Endodermal cell (in vitro differentiated cells): ENCODE measurements at regions not wholly inside any gene's neighbourhood (a gene's known extent, or its start where the extent isn't known, plus 50 kb on each side); places are given as distances from the start of the nearest gene placed in this dataset.

Source experiments
- DNase-seq: peaks from one replicate; pipeline ENCODE4 v3.0.0-alpha.2; 2017
- H3K27ac ChIP-seq: 2 replicates; pipeline ENCODE4 v1.5.1; 2013; ENCODE audit warnings: mild to moderate bottlenecking, low read depth, low read length, moderate library complexity
- H3K27me3 ChIP-seq: 2 replicates; pipeline ENCODE4 v1.6.1; 2013; ENCODE audit warnings: mild to moderate bottlenecking, low read length, moderate library complexity; ENCODE audit not compliant: insufficient read depth, control insufficient read depth, poor library complexity, severe bottlenecking
- H3K36me3 ChIP-seq: 2 replicates; pipeline ENCODE4 v1.7.0; 2013; ENCODE audit warnings: mild to moderate bottlenecking, low read length, moderate library complexity; ENCODE audit not compliant: control insufficient read depth, insufficient read depth
- H3K4me1 ChIP-seq: one replicate; pipeline ENCODE4 v1.7.0; 2013; ENCODE audit warnings: low read length; ENCODE audit not compliant: control insufficient read depth, insufficient read depth
- H3K4me3 ChIP-seq: 2 replicates; pipeline ENCODE4 v1.5.1; 2013; ENCODE audit warnings: mild to moderate bottlenecking, low read length, moderate library complexity
- H3K9ac ChIP-seq: 2 replicates; pipeline ENCODE4 v1.6.1; 2013; ENCODE audit warnings: mild to moderate bottlenecking, low read length, moderate library complexity; ENCODE audit not compliant: poor library complexity, severe bottlenecking; ENCODE audit errors: extremely low read depth
- H3K9me3 ChIP-seq: 2 replicates; pipeline ENCODE4 v1.6.1; 2013; ENCODE audit warnings: mild to moderate bottlenecking, low read length, moderate library complexity; ENCODE audit not compliant: control insufficient read depth
- H3K27ac Mint-ChIP-seq: 2 replicates; pipeline ENCODE4 v1.8.0; 2020; ENCODE audit warnings: mixed read lengths
- H3K27me3 Mint-ChIP-seq: 2 replicates; pipeline ENCODE4 v1.8.0; 2021; ENCODE audit warnings: mild to moderate bottlenecking, mixed read lengths; ENCODE audit not compliant: insufficient read depth
- H3K36me3 Mint-ChIP-seq: 2 replicates; pipeline ENCODE4 v1.8.0; 2020; ENCODE audit warnings: low read depth, mixed read lengths
- H3K4me1 Mint-ChIP-seq: 2 replicates; pipeline ENCODE4 v1.8.0; 2020; ENCODE audit warnings: mixed read lengths
- H3K4me3 Mint-ChIP-seq: 2 replicates; pipeline ENCODE4 v1.8.0; 2020; ENCODE audit warnings: mild to moderate bottlenecking, moderate library complexity, mixed read lengths
- H3K9me3 Mint-ChIP-seq: 2 replicates; pipeline ENCODE4 v1.8.0; 2020; ENCODE audit warnings: mild to moderate bottlenecking, mixed read lengths
- CTCF ChIP-seq: fragments of 200-600 bp; sonication (generic); conservative IDR thresholded peaks from 2 replicates; pipeline ENCODE4 v1.5.0; 2021; ENCODE audit warnings: antibody characterized with exemption, mild to moderate bottlenecking
- WGBS, 2 experiments: methylation state at CpG; one replicate each; pipeline versions ENCODE4 v1.1.5 to v1.1.7; 2013; ENCODE audit warnings: missing lambda C conversion rate in 2 of 2, mixed read lengths in 1 of 2; ENCODE audit not compliant: insufficient coverage in 1 of 2, insufficient read length in 1 of 2; 5-methylcytosine and 5-hydroxymethylcytosine counted together

- Histone ChIP-seq H3K27ac (no peak overlapping the region), H3K9ac (no peak overlapping the region), H3K4me3 (no peak overlapping the region), H3K4me1 (peaks cover 5% of the 10 kb centered on the region), H3K36me3 (no peaks in the 10 kb centered on the region), H3K9me3 (peaks cover 19% of the 10 kb centered on the region), H3K27me3 (no peaks in the 10 kb centered on the region)
- peaks cover 19% of the 10 kb centered on the region for H3K4me1 Mint-ChIP-seq
- DNase-seq = no peak
- TF ChIP-seq CTCF = no peak
- no peak overlapping the region for H3K4me3 Mint-ChIP-seq
- WGBS, 2 experiments = 94 to 95% methylated on average over 5 to 6 of the region's 6 CpGs
- H3K36me3 Mint-ChIP-seq = peaks cover 3% of the 10 kb centered on the region
- no peak overlapping the region for H3K27ac Mint-ChIP-seq
- H3K9me3 Mint-ChIP-seq = peaks cover 20% of the 10 kb centered on the region
- H3K27me3 Mint-ChIP-seq = peaks cover 2% of the 10 kb centered on the region
These were observed 269.9 kb downstream of the BAMBI start for GRCh38 chr10:28947171-28947570.

GRCh38 chr10:28948046-28948445, 270.7 kb downstream of the BAMBI start:
- Mint-ChIP-seq H3K9me3 (peaks cover 20% of the 10 kb centered on the region), H3K4me1 (peaks cover 19% of the 10 kb centered on the region), H3K4me3 (no peak overlapping the region), H3K27ac (no peak overlapping the region), H3K27me3 (peaks cover 2% of the 10 kb centered on the region), H3K36me3 (peaks cover 3% of the 10 kb centered on the region)
- WGBS, 2 experiments = 83 to 100% methylated on average over 1 of the region's 1 CpG
- no peak overlapping the region for H3K4me3 ChIP-seq
- peaks cover 5% of the 10 kb centered on the region for H3K4me1 ChIP-seq
- H3K9me3 ChIP-seq = peaks cover 19% of the 10 kb centered on the region
- H3K27me3 ChIP-seq = no peaks in the 10 kb centered on the region
- DNase-seq = no peak
- no peaks in the 10 kb centered on the region for H3K36me3 ChIP-seq
- no peak overlapping the region for H3K27ac ChIP-seq
- no peak for TF ChIP-seq CTCF
- H3K9ac ChIP-seq = no peak overlapping the region

- no peak for DNase-seq
- TF ChIP-seq CTCF = no peak
- Histone ChIP-seq H3K27me3 (no peaks in the 10 kb centered on the region), H3K36me3 (no peaks in the 10 kb centered on the region), H3K4me3 (no peak overlapping the region), H3K4me1 (peaks cover 5% of the 10 kb centered on the region), H3K9ac (no peak overlapping the region), H3K27ac (no peak overlapping the region), H3K9me3 (peaks cover 13% of the 10 kb centered on the region)
- H3K9me3 Mint-ChIP-seq = peaks cover 15% of the 10 kb centered on the region
- peaks cover 26% of the 10 kb centered on the region for H3K4me1 Mint-ChIP-seq
- no peak overlapping the region for H3K27ac Mint-ChIP-seq
- WGBS, 2 experiments = 93 to 100% methylated on average over 4 to 8 of the region's 8 CpGs
- peaks cover 3% of the 10 kb centered on the region for H3K36me3 Mint-ChIP-seq
- peaks cover 2% of the 10 kb centered on the region for H3K27me3 Mint-ChIP-seq
- H3K4me3 Mint-ChIP-seq = no peak overlapping the region
These were observed 272.0 kb downstream of the BAMBI start for GRCh38 chr10:28949005-28950004.
